ENCODE measurements at regions not wholly inside any gene's neighbourhood (a gene's known extent, or its start where the extent isn't known, plus 50 kb on each side); places are given as distances from the start of the nearest gene placed in this dataset.

- intact Hi-C loops (cut with micrococcal nuclease; ENCODE audit: unreplicated experiment) = no loop called here
- Histone ChIP-seq H3K36me3 (ENCODE audit: insufficient read depth, low read length, poor library complexity, severe bottlenecking) (no peaks in the 10 kb centered on the region), H3K4me1 (ENCODE audit: insufficient read depth, low read length, poor library complexity, severe bottlenecking) (no peaks in the 10 kb centered on the region), H3K9me3 (ENCODE audit: low read depth, low read length, poor library complexity, severe bottlenecking) (no peaks in the 10 kb centered on the region), H3K27ac (ENCODE audit: low read depth, low read length, poor library complexity, severe bottlenecking) (no peak overlapping the region), H3K27me3 (replicated peaks; ENCODE audit: insufficient read depth, low read depth, low read length, poor library complexity) (no peaks in the 10 kb centered on the region), H3K4me3 (ENCODE audit: low read depth, low read length, poor library complexity, severe bottlenecking) (no peak overlapping the region)
- TF ChIP-seq, protein P1, sequence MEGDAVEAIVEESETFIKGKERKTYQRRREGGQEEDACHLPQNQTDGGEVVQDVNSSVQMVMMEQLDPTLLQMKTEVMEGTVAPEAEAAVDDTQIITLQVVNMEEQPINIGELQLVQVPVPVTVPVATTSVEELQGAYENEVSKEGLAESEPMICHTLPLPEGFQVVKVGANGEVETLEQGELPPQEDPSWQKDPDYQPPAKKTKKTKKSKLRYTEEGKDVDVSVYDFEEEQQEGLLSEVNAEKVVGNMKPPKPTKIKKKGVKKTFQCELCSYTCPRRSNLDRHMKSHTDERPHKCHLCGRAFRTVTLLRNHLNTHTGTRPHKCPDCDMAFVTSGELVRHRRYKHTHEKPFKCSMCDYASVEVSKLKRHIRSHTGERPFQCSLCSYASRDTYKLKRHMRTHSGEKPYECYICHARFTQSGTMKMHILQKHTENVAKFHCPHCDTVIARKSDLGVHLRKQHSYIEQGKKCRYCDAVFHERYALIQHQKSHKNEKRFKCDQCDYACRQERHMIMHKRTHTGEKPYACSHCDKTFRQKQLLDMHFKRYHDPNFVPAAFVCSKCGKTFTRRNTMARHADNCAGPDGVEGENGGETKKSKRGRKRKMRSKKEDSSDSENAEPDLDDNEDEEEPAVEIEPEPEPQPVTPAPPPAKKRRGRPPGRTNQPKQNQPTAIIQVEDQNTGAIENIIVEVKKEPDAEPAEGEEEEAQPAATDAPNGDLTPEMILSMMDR (conservative IDR thresholded peaks at IDR 0.05; ENCODE audit: low read depth, low read length) = no peak
- no peak for TF ChIP-seq EZH2 (IDR thresholded peaks at IDR 0.05; ENCODE audit: borderline replicate concordance, low read depth, low read length, poor library complexity, severe bottlenecking)
- POLR2A ChIA-PET (ENCODE audit: low non-redundant PET) = no interaction called here
- no TSS peak for BruUV-seq (replicated peaks)
- CTCF ChIA-PET = no interaction called here
- DNase-seq (ENCODE audit: low spot score) = no peak
These were observed 293.9 kb downstream of the SATB2 start for GRCh38 chr2:199163613-199164458.

GRCh38 chr2:199160677-199161465, 296.9 kb downstream of the SATB2 start:
- ChIA-PET CTCF (no interaction called here), POLR2A (ENCODE audit: low non-redundant PET) (no interaction called here)
- no peak for DNase-seq (ENCODE audit: low spot score)
- Histone ChIP-seq H3K36me3 (ENCODE audit: insufficient read depth, low read length, poor library complexity, severe bottlenecking) (no peaks in the 10 kb centered on the region), H3K27ac (ENCODE audit: low read depth, low read length, poor library complexity, severe bottlenecking) (no peak overlapping the region), H3K4me3 (ENCODE audit: low read depth, low read length, poor library complexity, severe bottlenecking) (no peak overlapping the region), H3K9me3 (ENCODE audit: low read depth, low read length, poor library complexity, severe bottlenecking) (no peaks in the 10 kb centered on the region), H3K4me1 (ENCODE audit: insufficient read depth, low read length, poor library complexity, severe bottlenecking) (no peaks in the 10 kb centered on the region), H3K27me3 (replicated peaks; ENCODE audit: insufficient read depth, low read depth, low read length, poor library complexity) (no peaks in the 10 kb centered on the region)
- intact Hi-C loops (cut with micrococcal nuclease; ENCODE audit: unreplicated experiment) = no loop called here
- TF ChIP-seq, protein P1 (conservative IDR thresholded peaks at IDR 0.05; ENCODE audit: low read depth, low read length) = no peak
- no peak for TF ChIP-seq EZH2 (IDR thresholded peaks at IDR 0.05; ENCODE audit: borderline replicate concordance, low read depth, low read length, poor library complexity, severe bottlenecking)
- no TSS peak for BruUV-seq (replicated peaks)

DNA sequence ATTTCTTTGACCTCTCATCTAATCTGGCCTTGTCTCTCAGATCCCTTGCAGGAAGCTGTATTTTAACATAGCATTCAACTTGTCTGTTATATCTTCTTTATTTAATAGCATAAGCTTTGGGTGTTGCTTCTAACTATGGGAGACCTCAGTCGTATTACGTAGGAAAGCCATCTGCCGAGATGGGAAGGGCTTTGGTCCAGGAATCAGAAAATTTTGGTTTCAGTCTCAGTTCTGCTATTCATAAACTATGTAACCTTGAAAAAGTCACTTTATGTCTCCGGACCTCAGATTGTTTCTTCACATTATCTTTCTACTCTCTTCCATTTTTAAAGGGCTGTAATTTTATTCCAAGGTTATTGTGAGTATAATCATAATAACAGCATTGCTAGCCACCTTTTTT, 297.7 kb downstream of the SATB2 start:
- POLR2A ChIA-PET (ENCODE audit: low non-redundant PET) = no interaction called here
- H3K27ac ChIP-seq (ENCODE audit: low read depth, low read length, poor library complexity, severe bottlenecking) = no peak overlapping the region
- CTCF ChIA-PET = no interaction called here
- no peaks in the 10 kb centered on the region for H3K9me3 ChIP-seq (ENCODE audit: low read depth, low read length, poor library complexity, severe bottlenecking)
- H3K36me3 ChIP-seq (ENCODE audit: insufficient read depth, low read length, poor library complexity, severe bottlenecking) = no peaks in the 10 kb centered on the region
- no peak for TF ChIP-seq EZH2 (IDR thresholded peaks at IDR 0.05; ENCODE audit: borderline replicate concordance, low read depth, low read length, poor library complexity, severe bottlenecking)
- TF ChIP-seq, protein P1 (conservative IDR thresholded peaks at IDR 0.05; ENCODE audit: low read depth, low read length) = no peak
- intact Hi-C loops (cut with micrococcal nuclease; ENCODE audit: unreplicated experiment) = no loop called here
- no peak overlapping the region for H3K4me3 ChIP-seq (ENCODE audit: low read depth, low read length, poor library complexity, severe bottlenecking)
- H3K27me3 ChIP-seq (replicated peaks; ENCODE audit: insufficient read depth, low read depth, low read length, poor library complexity) = no peaks in the 10 kb centered on the region
- H3K4me1 ChIP-seq (ENCODE audit: insufficient read depth, low read length, poor library complexity, severe bottlenecking) = no peaks in the 10 kb centered on the region
- no peak for DNase-seq (ENCODE audit: low spot score)
- BruUV-seq (replicated peaks) = no TSS peak

All from A673 (cell line).